ENCODE measurements at regions not wholly inside any gene's neighbourhood (a gene's known extent, or its start where the extent isn't known, plus 50 kb on each side); places are given as distances from the start of the nearest gene placed in this dataset.
"Not testable (repeated sequence)": the region's sequence is repeated elsewhere in the genome, so short reads cannot be mapped to it uniquely, and the experiment has no call there.

DNA sequence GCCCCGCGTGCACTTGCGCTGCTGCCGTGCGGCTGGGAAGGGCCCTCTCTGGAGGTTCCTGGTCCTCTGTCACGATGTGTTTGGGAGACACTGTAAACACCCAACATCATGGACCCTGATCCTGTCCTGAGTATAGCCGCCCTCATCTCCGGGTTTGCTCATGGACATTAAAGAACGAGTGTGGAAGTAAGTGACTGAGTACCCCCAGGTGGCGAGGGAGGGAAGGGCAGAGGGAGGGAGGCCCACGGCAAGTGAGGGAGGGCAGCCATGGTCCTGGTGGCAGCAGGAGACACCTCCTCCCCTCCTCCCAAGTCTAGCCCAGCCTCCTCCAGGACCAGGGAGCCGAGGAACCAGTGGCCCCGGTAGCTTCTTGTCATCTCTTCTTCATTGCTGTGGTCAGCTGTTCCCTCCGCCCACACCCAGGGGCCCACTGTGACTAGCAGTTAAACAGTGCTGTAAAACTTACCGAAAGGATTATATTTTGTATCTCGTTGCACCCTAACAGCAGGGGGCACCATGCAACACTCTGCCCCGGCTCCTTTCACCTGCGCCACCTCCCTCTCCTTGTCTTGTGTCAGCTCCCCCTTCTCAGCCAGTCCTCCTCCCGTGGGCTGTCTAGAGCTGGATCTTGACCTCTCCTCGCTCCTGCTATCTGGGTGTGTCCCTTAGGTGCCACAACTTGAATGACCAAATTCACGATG is 566.5 kb upstream of the B3GAT1 start:
- DNase-seq (ENCODE audit: low read depth), result no peak

DNA sequence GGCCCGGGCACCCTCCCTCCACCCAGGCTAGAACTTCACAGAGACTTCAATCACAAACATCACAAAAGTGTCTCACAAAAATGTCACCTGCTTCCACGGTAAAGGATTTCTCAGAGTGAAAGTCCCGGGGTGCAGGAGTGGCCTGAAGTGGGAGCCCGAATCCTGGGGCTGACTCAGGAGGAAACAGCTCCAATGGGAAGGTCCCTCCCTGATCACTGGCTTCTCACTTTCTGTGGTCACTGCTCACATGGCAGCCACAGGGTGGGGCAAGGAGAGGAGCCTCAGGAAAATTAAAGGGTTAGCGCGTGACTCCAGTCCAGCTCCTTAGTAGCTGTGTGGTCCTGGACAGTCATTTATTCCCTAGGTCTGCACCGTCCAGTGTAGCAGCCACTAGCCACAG is 564.5 kb upstream of the B3GAT1 start:
- DNase-seq (ENCODE audit: low read depth), result no peak

DNA sequence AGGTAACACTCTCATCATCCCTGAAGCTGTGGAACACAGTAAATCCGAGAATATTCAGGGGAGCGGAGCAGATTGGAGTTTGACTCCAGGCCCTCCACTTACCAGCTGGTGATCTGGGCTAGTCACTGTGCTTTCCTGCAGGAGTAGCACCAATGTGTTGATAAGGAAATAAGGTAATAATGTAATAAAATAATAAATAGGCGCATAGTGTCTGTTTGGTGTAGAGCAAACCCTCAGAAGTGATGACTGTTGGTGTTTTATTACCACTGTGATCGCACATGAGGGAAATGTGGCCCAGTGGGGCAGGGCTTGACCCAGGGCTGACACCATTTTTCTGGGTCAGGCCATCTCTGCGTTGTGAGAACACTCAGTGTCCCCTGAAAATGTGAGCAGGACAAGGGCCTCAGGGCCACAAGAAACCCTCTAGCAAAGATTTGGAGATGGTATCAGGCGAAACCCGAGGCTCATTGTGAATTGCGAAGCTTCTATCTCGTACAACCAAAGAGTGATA is 563.9 kb upstream of the B3GAT1 start:
- no peak for DNase-seq (ENCODE audit: low read depth)

DNA sequence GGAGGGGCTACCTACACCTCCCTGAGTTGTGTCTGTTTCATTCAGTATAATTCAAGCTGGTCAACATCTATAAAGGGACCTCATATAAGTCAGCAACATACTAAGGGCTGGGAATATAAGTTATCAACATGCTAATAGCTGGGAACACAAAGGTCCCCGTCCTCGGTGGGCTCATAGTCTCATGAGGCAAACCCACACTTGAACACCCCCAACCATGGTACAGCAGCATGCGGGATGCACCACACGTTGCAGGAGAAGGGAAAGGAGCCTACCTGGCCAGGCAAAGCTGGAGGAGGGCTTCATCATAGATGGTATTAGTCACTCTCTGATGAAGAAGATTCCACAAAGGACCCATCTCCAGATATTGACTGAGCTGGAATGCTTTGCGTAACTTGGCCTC is 561.8 kb upstream of the B3GAT1 start:
- DNase-seq (ENCODE audit: low read depth), result no peak

DNA sequence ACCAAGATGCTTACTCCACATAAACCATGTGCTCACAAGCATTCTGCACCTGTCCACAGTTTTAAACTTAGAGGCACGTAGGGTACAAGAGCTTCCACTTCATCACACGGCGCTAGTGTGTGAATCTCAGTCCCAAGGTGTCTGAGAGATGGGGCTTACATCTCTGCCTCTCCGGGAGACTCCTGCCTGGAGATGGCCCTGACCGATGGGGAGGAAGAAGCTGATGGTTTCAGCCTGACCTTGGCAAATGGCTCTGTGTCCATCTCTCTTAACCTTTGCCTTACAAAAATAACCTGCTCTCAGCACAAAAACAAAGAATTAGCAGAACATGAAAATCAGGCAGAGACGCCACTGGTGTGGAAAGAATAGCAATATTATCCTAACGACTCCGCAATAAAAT is 559.3 kb upstream of the B3GAT1 start:
- no peak for DNase-seq (ENCODE audit: low read depth)

DNA sequence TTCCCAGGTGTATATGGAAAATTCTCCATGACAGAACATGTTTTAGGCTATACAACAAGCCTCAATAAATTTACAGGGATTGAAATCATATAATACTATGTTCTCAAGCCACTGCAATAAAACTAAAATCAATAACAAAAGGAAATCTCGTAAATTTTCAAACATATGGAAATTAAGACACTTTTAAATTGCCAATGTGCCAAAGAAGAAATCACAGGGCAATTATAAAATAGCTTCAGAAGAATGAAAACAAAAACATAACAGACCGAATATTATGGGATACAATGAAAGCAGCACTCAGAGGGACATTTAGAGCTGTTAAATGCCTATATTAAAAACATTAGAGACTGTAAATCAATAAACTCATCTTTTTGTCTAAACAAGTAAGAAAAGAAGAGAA is 555.7 kb upstream of the B3GAT1 start:
- no peak for DNase-seq (ENCODE audit: low read depth)

DNA sequence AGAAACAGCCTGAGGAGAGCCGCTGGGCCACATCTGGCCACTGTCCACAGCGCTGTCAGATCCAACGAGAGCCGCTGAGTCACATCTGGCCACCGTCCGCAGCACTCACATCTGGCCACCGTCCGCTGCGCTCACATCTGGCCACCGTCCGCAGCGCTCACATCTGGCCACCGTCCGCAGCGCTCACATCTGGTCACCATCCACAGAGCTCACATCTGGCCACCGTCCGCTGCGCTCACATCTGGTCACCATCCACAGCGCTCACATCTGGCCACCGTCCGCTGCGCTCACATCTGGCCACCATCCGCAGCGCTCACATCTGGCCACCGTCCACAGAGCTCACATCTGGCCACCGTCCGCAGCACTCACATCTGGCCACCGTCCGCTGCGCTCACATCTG is 549.3 kb upstream of the B3GAT1 start:
- not testable (repeated sequence) for DNase-seq (ENCODE audit: low read depth)

DNA sequence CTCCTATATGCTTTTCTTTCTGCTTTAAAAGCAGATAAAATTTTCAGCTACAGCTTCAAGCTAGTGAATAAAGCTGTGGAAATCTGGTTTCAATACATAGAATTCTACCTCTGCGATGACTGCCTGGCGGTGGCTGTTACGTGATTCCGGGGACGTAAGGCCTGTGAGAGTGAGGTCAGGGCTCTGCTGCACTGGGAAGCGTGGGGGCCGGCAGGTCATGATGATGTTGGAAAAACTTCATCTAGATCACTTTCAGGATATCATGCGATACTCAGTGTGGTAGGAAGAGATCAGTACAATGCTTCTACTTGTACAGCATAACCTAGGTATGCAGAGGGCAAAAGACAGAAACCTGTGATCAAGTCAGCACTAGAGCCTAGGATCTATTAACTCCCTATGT is 546.8 kb upstream of the B3GAT1 start:
- DNase-seq (ENCODE audit: low read depth), result no peak

DNA sequence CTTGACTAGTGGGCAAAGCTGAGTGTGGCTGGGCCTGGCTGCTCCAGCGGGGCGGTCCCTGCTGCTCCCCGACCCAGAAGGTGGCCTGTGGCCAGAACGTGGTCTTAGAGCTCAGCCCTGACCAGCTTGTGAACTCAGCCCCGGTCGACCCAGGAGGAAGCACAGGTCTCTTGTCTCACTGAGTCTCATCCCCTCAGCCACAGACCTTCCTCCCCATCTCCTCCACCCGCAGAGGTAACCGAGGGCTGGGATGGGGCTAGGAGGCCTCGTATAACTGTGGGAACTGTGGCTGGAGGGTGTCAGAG is 546.2 kb upstream of the B3GAT1 start:
- no peak for DNase-seq (ENCODE audit: low read depth)

DNA sequence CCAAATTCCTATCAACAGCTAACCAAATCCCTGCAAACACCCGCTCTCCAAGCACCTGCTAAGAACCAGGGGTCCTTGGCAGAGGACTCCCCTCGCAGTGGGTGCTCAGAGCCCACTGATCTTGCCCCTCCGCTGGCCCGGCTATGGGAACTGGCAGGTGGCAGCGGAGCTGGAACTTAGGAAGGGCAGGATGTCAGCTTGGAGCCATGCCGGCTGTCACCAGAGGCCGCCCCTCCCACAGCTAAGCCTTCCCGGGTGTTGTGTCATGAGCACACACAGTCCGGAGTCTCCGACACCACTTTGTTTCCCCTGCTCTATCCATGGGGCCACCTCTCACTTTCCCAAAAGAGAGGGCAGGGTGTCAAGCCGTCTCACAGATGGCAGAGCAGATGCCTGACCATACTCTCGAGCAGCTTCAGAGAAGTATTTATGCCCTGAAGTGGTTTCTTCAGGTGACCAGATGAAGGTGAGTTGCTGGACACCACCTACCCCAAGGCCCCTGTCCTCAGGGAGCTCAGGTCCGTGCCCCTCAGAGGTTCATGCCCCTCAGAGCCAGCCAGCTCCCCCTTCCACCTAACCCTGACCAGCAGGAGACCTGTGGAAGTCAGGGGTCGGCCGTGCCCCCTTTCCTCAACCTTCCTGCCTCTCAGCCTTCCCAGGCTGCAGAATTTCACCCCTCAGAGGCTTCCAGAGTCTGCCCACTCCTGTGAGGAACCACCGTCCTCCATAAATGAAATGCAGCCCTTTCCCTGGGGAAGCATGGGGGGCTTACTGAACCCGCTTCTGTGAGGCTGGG is 545.7 kb upstream of the B3GAT1 start:
- no peak for DNase-seq (ENCODE audit: low read depth)

DNA sequence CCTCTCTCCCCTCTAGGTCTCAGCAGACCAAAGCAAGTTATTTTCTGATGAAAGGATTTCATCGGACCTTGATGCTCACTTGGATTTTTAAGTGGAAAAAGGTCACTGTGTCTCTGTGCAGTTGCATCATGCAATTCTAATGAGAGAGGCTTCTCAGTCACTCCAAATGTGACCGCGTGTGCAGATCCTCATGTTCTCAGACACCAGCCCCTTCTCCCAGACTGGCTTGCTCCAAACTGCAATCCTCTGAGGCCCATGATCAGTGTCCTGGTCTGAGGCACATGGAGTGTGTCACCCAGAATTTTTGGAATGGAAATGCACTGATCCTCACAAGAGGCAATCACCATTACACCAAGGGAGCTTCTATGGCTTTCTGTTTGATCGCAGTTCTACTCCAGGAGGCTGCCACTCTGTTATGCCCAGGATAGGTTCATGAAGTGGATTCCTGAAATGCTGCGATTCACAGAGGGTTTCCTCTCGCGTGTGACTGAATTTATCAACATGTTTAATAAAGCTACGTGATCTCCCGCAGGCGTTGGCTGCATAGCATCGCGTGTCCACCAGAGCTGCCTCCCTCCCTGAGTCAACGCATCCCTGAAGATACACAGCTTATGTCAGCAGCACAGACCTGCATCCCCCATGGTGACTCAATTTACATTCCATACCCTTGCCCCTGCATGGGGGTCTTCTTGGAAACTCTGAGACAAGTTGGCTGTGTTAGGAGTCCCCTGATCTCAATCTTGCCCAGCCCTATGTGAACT is 544.6 kb upstream of the B3GAT1 start:
- DNase-seq (ENCODE audit: low read depth), result no peak

DNA sequence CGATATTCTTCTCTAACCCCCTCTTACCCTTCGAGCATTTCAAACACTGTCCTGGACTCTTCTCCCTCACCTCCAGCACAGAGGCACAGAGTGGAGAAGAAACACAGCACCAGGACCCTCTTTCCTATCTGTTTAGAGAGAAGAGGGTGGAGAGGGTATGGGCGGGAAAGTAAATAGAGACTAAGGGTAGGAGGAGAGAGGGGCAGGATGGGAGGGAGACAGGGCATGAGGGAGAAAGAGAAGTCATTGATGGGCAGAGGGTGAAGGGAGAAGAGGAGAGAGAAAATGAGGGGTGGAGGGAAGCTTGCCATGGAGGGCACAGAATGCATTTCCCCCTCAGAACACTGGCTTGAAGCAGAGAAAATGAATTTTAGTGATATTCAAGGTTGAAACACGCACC is 543.9 kb upstream of the B3GAT1 start:
- DNase-seq (ENCODE audit: low read depth), result not testable (repeated sequence)

DNA sequence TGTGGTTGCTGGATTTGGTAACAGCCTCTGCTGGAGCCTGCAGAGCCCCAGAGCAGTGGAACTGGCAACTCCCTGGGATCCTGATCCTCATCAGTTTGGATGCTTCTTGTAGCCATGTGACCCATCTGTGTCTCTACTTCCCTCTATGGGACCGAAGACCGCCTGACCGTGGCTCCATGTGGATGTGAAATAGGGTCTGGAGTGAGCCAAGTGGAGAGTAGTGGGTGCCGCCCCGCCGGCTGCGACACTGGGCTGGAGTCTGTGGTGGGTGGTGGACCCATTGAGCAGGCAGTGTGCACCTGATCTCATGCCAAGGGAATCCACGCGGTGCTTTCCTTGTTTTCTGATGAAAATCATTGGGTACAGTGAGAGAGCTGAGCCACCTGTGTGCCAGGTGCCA is 543.2 kb upstream of the B3GAT1 start:
- DNase-seq (ENCODE audit: low read depth), result no peak

DNA sequence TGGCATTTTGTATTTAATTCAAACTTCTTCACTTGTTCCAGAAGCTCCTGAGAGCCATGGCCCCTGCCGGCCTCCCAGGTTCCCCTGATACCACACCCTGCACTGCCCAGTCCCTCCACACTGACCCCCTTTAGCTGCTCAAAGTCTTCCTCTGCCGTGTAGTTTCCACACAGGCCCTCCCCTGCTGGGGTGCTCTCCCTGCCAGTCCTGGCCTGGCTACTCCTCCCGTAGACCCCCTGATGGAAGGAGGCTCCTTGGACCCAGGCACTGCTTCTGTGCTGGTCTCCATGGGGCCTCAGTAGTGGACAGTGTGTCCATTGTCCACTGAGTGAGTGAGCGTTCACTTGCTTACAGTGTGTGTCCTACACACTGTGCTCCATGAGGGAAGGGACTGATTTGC is 542.4 kb upstream of the B3GAT1 start:
- not testable (repeated sequence) for DNase-seq (ENCODE audit: low read depth)

DNA sequence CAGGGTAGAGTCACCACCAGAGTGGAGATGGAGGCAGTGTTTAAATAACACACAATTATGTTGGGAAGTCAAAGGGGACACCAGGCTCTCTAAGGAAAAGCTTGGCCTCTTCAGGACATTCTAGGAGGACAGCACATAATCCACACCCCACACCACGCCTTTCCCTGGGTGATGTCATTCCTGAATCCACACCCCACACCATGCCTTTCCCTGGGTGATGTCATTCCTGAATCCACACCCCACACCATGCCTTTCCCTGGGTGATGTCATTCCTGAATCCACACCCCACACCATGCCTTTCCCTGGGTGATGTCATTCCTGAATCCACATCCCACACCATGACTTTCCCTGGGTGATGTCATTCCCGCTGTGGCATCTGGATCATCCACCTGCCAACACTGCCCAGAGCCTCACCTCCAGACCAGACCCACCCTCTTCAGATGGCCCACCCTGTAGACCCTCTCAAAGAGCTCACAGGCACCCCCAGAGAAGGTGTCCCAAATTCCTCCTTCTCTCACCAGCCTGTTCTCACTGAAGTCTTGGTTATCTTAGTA is 541.5 kb upstream of the B3GAT1 start:
- DNase-seq (ENCODE audit: low read depth), result not testable (repeated sequence)

DNA sequence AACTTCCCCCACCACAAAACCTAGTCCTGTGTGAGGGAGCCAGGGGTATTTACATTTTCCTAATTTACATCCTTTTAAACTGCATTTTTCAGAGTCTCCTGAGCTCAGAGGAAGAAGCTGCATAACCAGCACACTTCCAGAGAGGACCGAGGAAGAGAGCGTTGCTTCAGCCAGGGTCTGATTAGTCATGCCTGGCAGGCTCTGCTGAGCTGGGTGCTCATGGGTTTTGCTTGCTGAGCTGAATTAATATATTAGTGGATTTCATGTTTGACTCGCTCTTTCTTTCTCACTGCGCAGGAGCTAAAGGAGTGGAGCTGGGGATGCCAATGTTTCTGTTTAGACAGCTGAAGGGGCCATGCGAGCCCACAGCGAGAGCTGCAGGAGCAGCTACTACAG is 539.3 kb upstream of the B3GAT1 start:
- no peak for DNase-seq (ENCODE audit: low read depth)

DNA sequence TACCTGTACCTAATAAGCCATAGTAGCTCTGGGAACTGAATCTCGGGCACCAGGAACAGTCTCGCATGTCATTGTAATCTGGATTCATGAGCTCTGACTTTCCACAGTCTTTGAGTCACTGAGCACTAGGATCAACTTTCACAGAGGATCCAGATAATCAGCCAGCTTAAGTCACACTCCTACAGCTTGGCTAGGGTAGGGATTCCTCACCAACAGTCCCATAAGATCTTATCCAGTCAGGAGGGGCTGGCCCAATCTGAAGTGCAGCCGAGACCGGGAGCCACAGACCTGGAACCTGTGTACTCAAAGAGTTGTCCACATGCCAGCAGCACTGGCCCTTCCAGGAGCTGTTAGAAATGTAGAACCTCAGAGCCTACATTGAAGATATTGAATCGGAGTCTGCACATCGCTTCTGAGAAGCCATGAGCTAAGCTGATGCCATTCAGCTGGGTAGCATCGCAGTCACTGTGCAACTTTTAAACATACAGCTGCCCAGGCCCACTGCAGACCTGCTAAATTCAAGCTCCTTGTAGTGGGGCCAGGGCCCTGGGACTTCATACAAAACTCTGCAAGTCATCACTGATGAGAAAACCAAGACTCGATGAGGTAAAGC is 538.8 kb upstream of the B3GAT1 start:
- no peak for DNase-seq (ENCODE audit: low read depth)

DNA sequence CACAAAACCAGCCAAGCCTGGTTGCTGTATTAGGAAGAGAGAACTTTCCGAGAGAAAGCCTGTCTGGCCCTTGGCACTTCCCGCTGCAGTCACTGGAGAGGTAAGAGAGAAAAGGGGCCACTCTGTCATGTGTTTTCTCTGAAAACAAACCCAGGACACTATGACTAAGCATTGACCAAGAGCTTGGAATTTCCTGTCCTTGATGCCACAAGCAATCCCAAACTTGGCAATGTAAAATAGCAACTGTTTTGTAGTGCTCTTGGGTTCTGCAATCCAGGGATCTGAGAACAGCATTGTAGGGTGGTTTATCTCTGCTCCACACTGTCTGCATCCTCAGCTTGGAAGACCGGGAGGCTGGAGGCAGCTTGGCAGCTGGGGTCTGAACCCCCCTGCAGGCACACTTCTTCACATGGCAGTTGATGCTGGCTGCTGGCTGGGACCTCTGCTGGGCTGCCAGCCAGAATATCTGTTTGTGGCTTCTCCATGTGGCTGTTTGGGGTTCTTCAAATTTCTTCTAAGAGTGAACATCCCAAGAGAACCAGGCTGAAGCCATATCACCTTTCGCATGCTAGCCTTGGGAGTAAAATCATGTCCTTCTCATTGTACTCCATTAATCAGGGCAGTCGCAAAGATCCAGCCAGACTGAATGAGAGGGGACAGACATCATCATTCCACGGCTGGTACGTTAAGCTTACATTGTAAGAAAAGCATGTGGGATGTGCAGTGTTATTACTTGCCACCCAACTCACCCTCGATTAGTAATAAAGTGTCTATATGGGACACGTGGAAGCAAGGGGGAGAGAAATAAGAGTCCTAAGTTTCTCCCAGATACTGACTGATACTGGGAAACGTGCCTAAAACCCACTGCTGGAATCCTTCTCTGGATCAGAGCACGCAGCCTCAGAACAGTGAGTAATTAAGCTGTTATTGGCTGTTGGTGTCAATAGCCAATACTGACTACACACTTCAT is 537.4 kb upstream of the B3GAT1 start:
- DNase-seq (ENCODE audit: low read depth), result no peak

DNA sequence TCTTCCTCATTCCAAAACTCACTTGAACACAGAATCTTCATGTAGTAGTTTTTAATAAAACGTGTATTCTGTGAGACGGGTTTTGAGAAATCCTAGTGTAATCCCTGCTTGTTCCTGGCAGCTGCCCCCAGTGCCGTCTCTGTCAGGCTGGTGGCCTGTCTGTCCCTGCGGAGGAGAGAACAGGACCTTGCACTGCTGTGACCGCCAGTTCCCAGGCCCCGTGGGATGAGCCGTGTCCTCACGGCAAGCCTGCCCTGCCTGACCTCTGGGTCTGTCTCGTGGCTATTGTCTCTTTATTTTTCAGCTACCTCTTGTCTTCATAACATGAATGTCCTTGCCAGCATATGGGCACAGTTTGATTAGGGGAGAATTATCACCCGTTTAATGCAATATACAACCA is 535.5 kb upstream of the B3GAT1 start:
- DNase-seq (ENCODE audit: low read depth), result no peak

DNA sequence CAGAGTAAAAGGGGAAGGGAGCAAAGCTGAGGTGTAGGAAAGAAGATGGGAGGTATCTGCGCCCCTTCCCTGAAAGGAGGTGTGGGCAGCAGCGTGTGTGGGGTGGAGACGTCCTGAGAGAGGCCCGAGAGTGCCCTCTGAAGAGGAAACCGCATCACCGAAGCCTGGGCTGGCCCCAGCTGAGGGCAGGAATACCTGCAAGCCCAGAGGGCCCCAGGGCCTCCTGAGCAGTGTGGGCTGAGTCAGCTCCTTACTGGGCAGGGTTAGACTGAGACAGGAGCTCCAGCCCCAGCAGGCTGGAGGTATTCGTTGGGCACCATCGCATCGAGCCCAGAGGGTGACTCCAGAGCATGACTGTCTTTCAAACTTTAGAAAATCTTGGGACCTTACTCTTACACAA is 534.0 kb upstream of the B3GAT1 start:
- no peak for DNase-seq (ENCODE audit: low read depth)

DNA sequence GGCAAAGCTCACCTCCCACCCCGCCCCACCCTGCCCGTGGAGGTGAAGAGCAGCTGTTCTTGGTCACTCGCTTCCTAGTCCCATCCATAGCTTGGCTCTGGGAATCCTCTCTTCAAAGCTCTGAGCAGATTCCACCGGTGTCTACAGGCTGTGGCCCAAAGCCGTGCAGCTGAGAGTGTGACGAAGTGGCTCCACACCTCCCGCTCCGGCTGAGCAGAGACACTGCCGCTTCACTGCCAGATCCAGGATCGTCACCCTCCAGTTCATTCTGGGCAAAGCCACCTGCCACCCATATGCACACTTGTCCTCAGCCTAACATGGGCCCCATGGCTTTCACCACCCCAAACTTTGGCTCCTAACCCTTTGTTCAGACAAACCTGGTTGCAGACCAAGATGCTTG is 532.9 kb upstream of the B3GAT1 start:
- no peak for DNase-seq (ENCODE audit: low read depth)
